Gastrocnemius medialis (tissue), 4 donors: ENCODE measurements at regions not wholly inside any gene's neighbourhood (a gene's known extent, or its start where the extent isn't known, plus 50 kb on each side); places are given as distances from the start of the nearest gene placed in this dataset.

Experiments
- CTCF ChIP-seq, 5 experiments: fragments of 450-650 bp in 3 of 5; fragments of 200-600 bp in 2 of 5; sonication (generic) in 2 of 5; IDR thresholded peaks in 4 of 5; conservative IDR thresholded peaks in 1 of 5; 1 replicate in 4 of 5; 2 replicates in 1 of 5; pipeline ENCODE4 v1.5.1; 2016 to 2019; ENCODE audit warnings: antibody characterized with exemption in 5 of 5, mild to moderate bottlenecking in 3 of 5, moderate library complexity in 3 of 5
- POLR2A ChIP-seq, 2 donors: fragments of 450-650 bp; IDR thresholded peaks; one replicate each; pipeline ENCODE4 v1.6.1; 2017; ENCODE audit warnings: antibody characterized with exemption in 2 of 2, mild to moderate bottlenecking in 2 of 2, moderate library complexity in 2 of 2

GRCh38 chr3:152039887-152040286 is 166.4 kb downstream of the SUCNR1 start:
- TF ChIP-seq CTCF (IDR thresholded peaks at IDR 0.05 in 4 of 5, conservative IDR thresholded peaks at IDR 0.05 in 1 of 5) = no peak
- TF ChIP-seq POLR2A (IDR thresholded peaks at IDR 0.05) = no peak
